ENCODE measurements at regions not wholly inside any gene's neighbourhood (a gene's known extent, or its start where the extent isn't known, plus 50 kb on each side); places are given as distances from the start of the nearest gene placed in this dataset.

DNA sequence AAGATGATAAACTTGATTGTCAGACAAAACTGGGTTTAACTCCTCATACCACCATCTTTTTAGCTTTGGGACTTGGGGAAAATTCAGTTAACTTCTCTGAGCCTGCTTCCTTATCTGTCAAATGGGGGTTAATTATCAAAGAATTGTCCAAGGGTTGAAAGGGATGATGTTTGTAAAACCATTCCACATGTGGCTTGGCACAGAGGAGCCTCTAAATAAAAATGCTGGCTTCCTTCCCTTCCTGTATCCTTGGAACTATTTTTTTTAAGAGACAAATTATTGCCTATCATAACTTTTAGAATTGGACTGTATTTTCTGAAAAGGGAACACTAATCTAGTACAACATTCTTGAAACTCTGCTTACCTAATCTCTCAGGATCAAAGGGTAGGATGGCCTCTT lies 143.4 kb upstream of the USP24 start:
- TF ChIP-seq, protein P1, sequence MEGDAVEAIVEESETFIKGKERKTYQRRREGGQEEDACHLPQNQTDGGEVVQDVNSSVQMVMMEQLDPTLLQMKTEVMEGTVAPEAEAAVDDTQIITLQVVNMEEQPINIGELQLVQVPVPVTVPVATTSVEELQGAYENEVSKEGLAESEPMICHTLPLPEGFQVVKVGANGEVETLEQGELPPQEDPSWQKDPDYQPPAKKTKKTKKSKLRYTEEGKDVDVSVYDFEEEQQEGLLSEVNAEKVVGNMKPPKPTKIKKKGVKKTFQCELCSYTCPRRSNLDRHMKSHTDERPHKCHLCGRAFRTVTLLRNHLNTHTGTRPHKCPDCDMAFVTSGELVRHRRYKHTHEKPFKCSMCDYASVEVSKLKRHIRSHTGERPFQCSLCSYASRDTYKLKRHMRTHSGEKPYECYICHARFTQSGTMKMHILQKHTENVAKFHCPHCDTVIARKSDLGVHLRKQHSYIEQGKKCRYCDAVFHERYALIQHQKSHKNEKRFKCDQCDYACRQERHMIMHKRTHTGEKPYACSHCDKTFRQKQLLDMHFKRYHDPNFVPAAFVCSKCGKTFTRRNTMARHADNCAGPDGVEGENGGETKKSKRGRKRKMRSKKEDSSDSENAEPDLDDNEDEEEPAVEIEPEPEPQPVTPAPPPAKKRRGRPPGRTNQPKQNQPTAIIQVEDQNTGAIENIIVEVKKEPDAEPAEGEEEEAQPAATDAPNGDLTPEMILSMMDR (IDR thresholded peaks at IDR 0.05), result no peak
- TF ChIP-seq POLR2AphosphoS5 (IDR thresholded peaks at IDR 0.05), result no peak
- no peak for TF ChIP-seq EP300 (IDR thresholded peaks at IDR 0.05)

All from suprapubic skin (tissue), 4 donors.